BJ (cell line): ENCODE measurements at regions not wholly inside any gene's neighbourhood (a gene's known extent, or its start where the extent isn't known, plus 50 kb on each side); places are given as distances from the start of the nearest gene placed in this dataset.
"Not testable (repeated sequence)": the region's sequence is repeated elsewhere in the genome, so short reads cannot be mapped to it uniquely, and the experiment has no call there.

ENCODE experiments used
- CTCF ChIA-PET: fragments of 350-600 bp; formaldehyde crosslinking; extraction: SDS; loops from one replicate; lab custom pipeline; 2021; ENCODE audit warnings: antibody characterized with exemption, inconsistent platforms; lab: Yijun Ruan, JAX
- POLR2A ChIA-PET: fragments of 300-600 bp; sonication (Branson Sonifier 250); formaldehyde crosslinking; extraction: SDS; loops from one replicate; lab custom pipeline; 2021; ENCODE audit warnings: antibody characterized with exemption; lab: Charles Lee
- DNase-seq: peaks from one replicate; pipeline ENCODE4 v3.0.0-alpha.2; 2011; ENCODE audit warnings: low read depth
- H3K27me3 ChIP-seq: 2 replicates; pipeline ENCODE4 v1.6.0; 2011; ENCODE audit warnings: low read length; ENCODE audit not compliant: control insufficient read depth, insufficient read depth
- H3K36me3 ChIP-seq: 2 replicates; pipeline ENCODE4 v1.5.1; 2011; ENCODE audit warnings: low read length; ENCODE audit not compliant: control insufficient read depth, insufficient read depth
- H3K4me3 ChIP-seq: 2 replicates; pipeline ENCODE4 v1.5.1; 2011; ENCODE audit warnings: low read depth, mild to moderate bottlenecking, control low read depth, low read length
- CTCF ChIP-seq: IDR thresholded peaks from 2 replicates; pipeline ENCODE4 v1.5.1; 2011; ENCODE audit warnings: low read depth, mild to moderate bottlenecking, control low read depth, inconsistent platforms, low read length, moderate library complexity; ENCODE audit not compliant: insufficient read depth

GRCh38 chr2:65754219-65754618 is 321.8 kb upstream of the SPRED2 start:
- CTCF ChIA-PET = interaction anchor here (0.9 kb wide), 1 partner anchor 33 kb away, joined by 3 read pairs; no protein-coding TSS in a partner anchor

GRCh38 chr2:65751408-65751807 is 319.0 kb upstream of the SPRED2 start:
- TF ChIP-seq CTCF = no peak
- CTCF ChIA-PET = interaction anchor here (0.7 kb wide), 1 partner anchor 20 kb away, joined by 5 read pairs; no protein-coding TSS in a partner anchor
- no peak overlapping the region for H3K4me3 ChIP-seq
- peaks cover 2% of the 10 kb centered on the region; the same call in 1 of the 2 replicates for H3K27me3 ChIP-seq
- no peak for DNase-seq
- H3K36me3 ChIP-seq = no peaks in the 10 kb centered on the region
- POLR2A ChIA-PET = no interaction called here

More at GRCh38 chr2:65754219-65754618, 321.8 kb upstream of the SPRED2 start:
- no peak for TF ChIP-seq CTCF
- DNase-seq = no peak
- POLR2A ChIA-PET = no interaction called here
- H3K36me3 ChIP-seq = no peaks in the 10 kb centered on the region
- H3K4me3 ChIP-seq = no peak overlapping the region
- no peaks in the 10 kb centered on the region for H3K27me3 ChIP-seq

- ChIA-PET CTCF (no interaction called here), POLR2A (no interaction called here)
- Histone ChIP-seq H3K27me3 (peaks cover 2% of the 10 kb centered on the region; the same call in 1 of the 2 replicates), H3K4me3 (no peak overlapping the region), H3K36me3 (no peaks in the 10 kb centered on the region)
- no peak for TF ChIP-seq CTCF
- no peak for DNase-seq
Observed at GRCh38 chr2:65749545-65749944, 317.1 kb upstream of the SPRED2 start.

- H3K36me3 ChIP-seq, H3K4me3 ChIP-seq, H3K27me3 ChIP-seq, DNase-seq, POLR2A ChIA-PET, CTCF ChIA-PET: not testable (repeated sequence)
Observed at GRCh38 chr2:65747875-65748274, 315.5 kb upstream of the SPRED2 start.

- Histone ChIP-seq H3K27me3 (peaks cover 3% of the 10 kb centered on the region; the same call in 1 of the 2 replicates), H3K4me3 (no peak overlapping the region), H3K36me3 (no peaks in the 10 kb centered on the region)
- DNase-seq = no peak
- no peak for TF ChIP-seq CTCF
- ChIA-PET POLR2A (no interaction called here), CTCF (no interaction called here)
Observed at GRCh38 chr2:65746931-65747675, 314.7 kb upstream of the SPRED2 start.
